ENCODE measurements at regions not wholly inside any gene's neighbourhood (a gene's known extent, or its start where the extent isn't known, plus 50 kb on each side); places are given as distances from the start of the nearest gene placed in this dataset.

GRCh38 chr9:93865245-93865644 lies 89.9 kb downstream of the BARX1 start:
- Mint-ChIP-seq H3K4me1 (no peaks in the 10 kb centered on the region), H3K9me3 (no peaks in the 10 kb centered on the region), H3K27ac (no peak overlapping the region), H3K36me3 (ENCODE audit: low read depth) (no peaks in the 10 kb centered on the region), H3K4me3 (no peak overlapping the region), H3K27me3 (peaks cover 22% of the 10 kb centered on the region)
- intact Hi-C loops (cut with micrococcal nuclease): no loop called here
- DNase-seq (no peak), ATAC-seq (ENCODE audit: low read depth) (no peak)
- no peak for TF ChIP-seq CTCF (IDR thresholded peaks at IDR 0.05)
- CTCF ChIA-PET: no interaction called here
- POLR2A ChIA-PET: no interaction called here

GRCh38 chr9:93864840-93865239 lies 90.3 kb downstream of the BARX1 start:
- intact Hi-C loops (cut with micrococcal nuclease): no loop called here
- DNase-seq (no peak), ATAC-seq (ENCODE audit: low read depth) (no peak)
- no peaks in the 10 kb centered on the region for H3K36me3 Mint-ChIP-seq (ENCODE audit: low read depth)
- no peaks in the 10 kb centered on the region for H3K4me1 Mint-ChIP-seq
- peaks cover 26% of the 10 kb centered on the region for H3K27me3 Mint-ChIP-seq
- ChIA-PET CTCF (no interaction called here), POLR2A (no interaction called here)
- H3K27ac Mint-ChIP-seq: no peak overlapping the region
- H3K4me3 Mint-ChIP-seq: no peak overlapping the region
- no peak for TF ChIP-seq CTCF (IDR thresholded peaks at IDR 0.05)
- no peaks in the 10 kb centered on the region for H3K9me3 Mint-ChIP-seq

GRCh38 chr9:93864032-93864431 lies 91.1 kb downstream of the BARX1 start:
- H3K27ac Mint-ChIP-seq: no peak overlapping the region
- CTCF ChIA-PET: no interaction called here
- H3K4me3 Mint-ChIP-seq: no peak overlapping the region
- DNase-seq: no peak
- no peaks in the 10 kb centered on the region for H3K36me3 Mint-ChIP-seq (ENCODE audit: low read depth)
- H3K4me1 Mint-ChIP-seq: no peaks in the 10 kb centered on the region
- no peak for ATAC-seq (ENCODE audit: low read depth)
- H3K27me3 Mint-ChIP-seq: peaks cover 34% of the 10 kb centered on the region
- intact Hi-C loops (cut with micrococcal nuclease): no loop called here
- no peak for TF ChIP-seq CTCF (IDR thresholded peaks at IDR 0.05)
- no peaks in the 10 kb centered on the region for H3K9me3 Mint-ChIP-seq
- POLR2A ChIA-PET: no interaction called here

DNA sequence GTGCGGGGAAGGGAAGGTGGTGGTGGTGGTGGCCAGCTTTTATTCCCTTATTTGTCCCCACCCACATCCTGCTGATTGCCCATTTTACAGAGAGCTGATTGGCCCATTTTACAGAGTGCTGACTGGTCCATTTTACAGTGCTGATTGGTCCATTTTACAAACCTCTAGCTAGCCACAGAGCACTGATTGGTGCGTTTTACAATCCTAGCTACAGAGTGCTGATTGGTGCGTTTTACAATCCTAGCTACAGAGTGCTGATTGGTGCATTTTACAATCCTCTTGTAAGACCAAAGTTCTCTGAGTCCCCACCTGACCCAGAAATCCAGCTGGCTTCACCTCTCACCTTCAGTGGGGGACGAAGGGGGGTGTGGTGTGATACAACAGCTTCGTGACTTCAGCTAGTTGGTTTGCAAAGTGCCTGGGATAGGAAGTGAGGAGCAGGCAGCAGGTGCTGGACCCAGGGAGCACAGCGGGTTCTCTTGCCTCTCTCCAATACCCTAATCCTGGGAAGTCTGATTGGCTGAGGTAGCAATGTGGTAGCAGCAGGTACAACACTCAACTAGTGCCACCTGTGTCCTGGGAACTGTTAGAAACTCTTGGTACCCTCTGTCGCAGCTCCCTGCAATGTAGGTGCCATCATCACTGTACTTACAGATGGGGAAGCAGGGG lies 92.1 kb downstream of the BARX1 start:
- ChIA-PET POLR2A (no interaction called here), CTCF (no interaction called here)
- H3K9me3 Mint-ChIP-seq: no peaks in the 10 kb centered on the region
- no peak for ATAC-seq (ENCODE audit: low read depth)
- H3K36me3 Mint-ChIP-seq (ENCODE audit: low read depth): no peaks in the 10 kb centered on the region
- H3K4me3 Mint-ChIP-seq: no peak overlapping the region
- no peaks in the 10 kb centered on the region for H3K4me1 Mint-ChIP-seq
- DNase-seq: no peak
- intact Hi-C loops (cut with micrococcal nuclease): no loop called here
- H3K27me3 Mint-ChIP-seq: peaks cover 42% of the 10 kb centered on the region
- no peak for TF ChIP-seq CTCF (IDR thresholded peaks at IDR 0.05)
- no peak overlapping the region for H3K27ac Mint-ChIP-seq

GRCh38 chr9:93861736-93862358 lies 93.3 kb downstream of the BARX1 start:
- TF ChIP-seq CTCF (IDR thresholded peaks at IDR 0.05): no peak
- DNase-seq: no peak
- intact Hi-C loops (cut with micrococcal nuclease): no loop called here
- Mint-ChIP-seq H3K27me3 (peaks cover 50% of the 10 kb centered on the region), H3K36me3 (ENCODE audit: low read depth) (no peaks in the 10 kb centered on the region), H3K4me3 (no peak overlapping the region), H3K9me3 (no peaks in the 10 kb centered on the region), H3K4me1 (no peaks in the 10 kb centered on the region), H3K27ac (no peak overlapping the region)
- CTCF ChIA-PET: no interaction called here
- POLR2A ChIA-PET: no interaction called here
- no peak for ATAC-seq (ENCODE audit: low read depth)
